Activated T-helper 2 cell treated with anti-CD3 and anti-CD28 coated beads, Interferon-gamma antibody, Interleukin-2, Interleukin-4, amounts not matched to agents 10 μg/mL and 5 μg/mL and 100 μg/mL, durations not matched to agents 14 hours and 24 hours and 36 hours (primary cell): ENCODE measurements at regions not wholly inside any gene's neighbourhood (a gene's known extent, or its start where the extent isn't known, plus 50 kb on each side); places are given as distances from the start of the nearest gene placed in this dataset.
"Not testable (repeated sequence)": the region's sequence is repeated elsewhere in the genome, so short reads cannot be mapped to it uniquely, and the experiment has no call there.

Experiments
- DNase-seq: peaks from one replicate; pipeline ENCODE4 v3.0.0; 2021; ENCODE audit warnings: low spot score
- H3K27ac Mint-ChIP-seq: one replicate; pipeline ENCODE4 v1.8.0; 2021; ENCODE audit warnings: mixed read lengths
- H3K27me3 Mint-ChIP-seq: one replicate; pipeline ENCODE4 v1.8.0; 2021; ENCODE audit warnings: low read depth, mixed read lengths
- H3K36me3 Mint-ChIP-seq: one replicate; pipeline ENCODE4 v1.8.0; 2021; ENCODE audit warnings: low read depth, mixed read lengths
- H3K4me1 Mint-ChIP-seq: one replicate; pipeline ENCODE4 v1.8.0; 2021; ENCODE audit warnings: low read depth, mixed read lengths
- H3K4me3 Mint-ChIP-seq: one replicate; pipeline ENCODE4 v1.8.0; 2021; ENCODE audit warnings: low read depth, mild to moderate bottlenecking, moderate library complexity, mixed read lengths
- H3K9me3 Mint-ChIP-seq: one replicate; pipeline ENCODE4 v1.8.0; 2021; ENCODE audit warnings: mixed read lengths
- intact Hi-C: fragments of 100-400 bp; cut with micrococcal nuclease; formaldehyde crosslinking; loops from one replicate; pipeline ENCODE4 v1.15.1; 2023

DNA sequence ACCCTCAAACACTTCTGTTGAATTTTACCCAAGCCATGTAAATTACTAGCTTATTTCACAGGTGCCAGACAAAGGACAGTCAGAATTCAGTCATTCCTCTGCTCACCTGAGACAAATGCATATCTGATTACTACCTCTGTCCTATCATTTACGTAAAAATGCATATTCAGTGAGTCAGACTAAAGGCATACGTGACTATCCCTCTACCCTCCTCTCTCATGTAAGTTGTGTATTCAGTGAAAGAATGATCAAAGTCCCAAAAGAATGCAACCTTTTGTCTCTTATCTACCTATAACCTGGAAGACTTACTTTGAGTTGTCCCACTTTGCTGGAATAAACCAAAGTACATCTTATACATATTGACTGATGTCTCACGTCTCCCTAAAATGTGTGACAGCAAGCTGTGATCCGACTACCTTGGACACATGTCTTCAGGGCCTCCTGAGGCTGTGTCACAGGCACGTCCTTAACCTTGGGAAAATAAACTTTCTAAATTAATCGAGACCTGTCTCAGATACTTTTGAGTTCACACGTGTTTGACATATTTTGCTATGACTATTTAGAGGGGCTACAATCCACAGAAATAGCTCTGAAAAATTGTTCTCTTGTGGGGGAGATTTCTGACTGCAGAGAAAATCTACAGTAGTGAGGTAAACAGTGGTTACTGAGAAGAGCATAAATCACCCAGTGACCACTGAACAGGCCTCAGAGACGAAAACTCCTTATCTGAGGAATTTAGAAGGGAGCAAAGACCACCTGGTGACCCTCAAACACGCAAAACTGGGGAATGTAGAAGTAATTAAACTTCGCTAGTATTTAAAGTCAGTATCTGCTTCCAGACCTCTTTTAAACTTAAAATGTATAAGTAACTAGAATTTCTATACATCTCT lies 1575.8 kb downstream of the STIM2 start:
- H3K4me3 Mint-ChIP-seq: no peak overlapping the region
- DNase-seq: no peak
- H3K36me3 Mint-ChIP-seq: no peaks in the 10 kb centered on the region
- no peak overlapping the region for H3K27ac Mint-ChIP-seq
- H3K27me3 Mint-ChIP-seq: no peaks in the 10 kb centered on the region
- H3K4me1 Mint-ChIP-seq: no peaks in the 10 kb centered on the region
- peaks cover 38% of the 10 kb centered on the region for H3K9me3 Mint-ChIP-seq
- intact Hi-C loops: no loop called here

DNA sequence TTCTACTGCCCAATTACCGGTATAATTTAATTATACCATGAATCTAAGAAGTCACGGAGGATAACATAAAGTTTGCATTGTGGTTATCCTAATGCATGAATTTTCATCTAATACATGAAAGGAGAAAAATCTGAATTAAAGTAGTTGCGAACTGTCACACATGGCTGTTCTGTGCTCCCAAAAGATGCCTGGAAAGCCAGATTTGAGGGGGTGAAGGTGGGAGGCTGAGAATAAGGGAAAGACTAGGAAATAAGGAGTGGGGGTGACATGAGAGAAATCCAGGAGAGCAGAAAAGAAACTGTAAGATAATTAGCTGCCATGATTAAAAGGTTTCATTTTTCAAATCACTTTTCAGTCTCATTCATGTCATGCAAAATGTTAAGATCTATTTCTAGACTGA lies 1582.7 kb downstream of the STIM2 start:
- H3K27ac Mint-ChIP-seq: no peak overlapping the region
- intact Hi-C loops: no loop called here

DNA sequence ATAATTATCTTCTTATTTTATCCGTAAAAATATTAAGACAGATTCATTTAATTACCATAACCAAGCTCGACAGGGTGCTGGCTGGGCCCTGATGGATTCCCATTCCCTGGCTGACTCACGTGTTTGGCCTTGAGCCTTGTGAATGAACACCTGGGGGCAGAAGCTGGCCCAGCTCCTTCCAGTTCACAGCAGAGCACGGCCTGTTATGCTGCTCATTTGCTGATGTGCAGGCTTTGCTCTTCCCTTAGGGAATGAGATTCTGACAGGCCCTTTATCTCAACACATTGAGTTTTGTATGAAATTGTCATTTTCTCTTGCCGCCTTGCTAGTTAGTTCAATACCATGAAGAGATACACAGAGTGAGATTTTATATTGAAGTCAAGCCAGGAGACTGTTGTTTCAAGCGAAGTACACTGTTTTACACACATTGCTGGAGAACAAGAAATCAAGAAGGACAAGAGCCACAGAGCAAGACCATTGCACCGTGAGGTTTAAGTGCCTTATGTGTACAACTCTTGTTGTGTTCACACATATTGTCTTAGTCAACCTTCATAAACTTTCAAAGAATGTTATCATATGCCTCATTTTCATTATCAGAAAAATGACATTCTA lies 1583.3 kb downstream of the STIM2 start:
- Mint-ChIP-seq H3K36me3 (no peaks in the 10 kb centered on the region), H3K27ac (no peak overlapping the region), H3K27me3 (no peaks in the 10 kb centered on the region), H3K9me3 (peaks cover 30% of the 10 kb centered on the region), H3K4me1 (no peaks in the 10 kb centered on the region), H3K4me3 (no peak overlapping the region)
- no peak for DNase-seq
- intact Hi-C loops: no loop called here

More for the DNA sequence above, 1582.7 kb downstream of the STIM2 start:
- Mint-ChIP-seq H3K9me3 (peaks cover 29% of the 10 kb centered on the region), H3K36me3 (no peaks in the 10 kb centered on the region), H3K4me1 (no peaks in the 10 kb centered on the region), H3K4me3 (no peak overlapping the region), H3K27me3 (no peaks in the 10 kb centered on the region)
- DNase-seq: no peak

DNA sequence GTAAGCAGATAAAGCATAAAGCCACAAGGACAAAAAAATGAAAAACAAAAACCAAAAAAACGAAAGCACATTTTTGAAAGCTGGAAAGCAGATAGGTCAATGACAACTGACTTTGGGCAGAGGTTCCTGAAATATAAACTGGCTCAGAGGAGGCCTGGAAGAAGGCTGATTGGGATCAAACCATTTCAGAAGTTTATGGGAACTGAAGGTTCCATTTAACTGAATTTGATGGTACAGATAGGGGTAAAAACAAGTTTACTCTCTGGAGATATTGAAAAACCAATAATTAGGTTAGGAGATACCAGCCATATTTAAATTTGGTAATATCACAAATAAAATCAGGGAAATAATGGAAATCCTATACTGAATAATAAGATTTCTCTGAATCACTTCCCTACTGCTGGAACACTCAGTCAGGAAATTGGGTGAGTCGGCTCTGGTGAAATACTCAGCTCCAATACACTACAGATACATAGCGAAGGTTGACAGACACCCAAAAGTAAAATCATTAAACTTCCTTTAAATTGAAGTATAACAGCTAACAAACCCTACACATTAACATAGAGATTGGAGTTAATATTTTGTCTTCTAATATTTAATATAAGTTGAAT lies 1584.3 kb downstream of the STIM2 start:
- intact Hi-C loops: no loop called here
- DNase-seq: no peak
- peaks cover 30% of the 10 kb centered on the region for H3K9me3 Mint-ChIP-seq
- H3K27me3 Mint-ChIP-seq: no peaks in the 10 kb centered on the region
- H3K27ac Mint-ChIP-seq: no peak overlapping the region
- no peak overlapping the region for H3K4me3 Mint-ChIP-seq
- H3K4me1 Mint-ChIP-seq: no peaks in the 10 kb centered on the region
- no peaks in the 10 kb centered on the region for H3K36me3 Mint-ChIP-seq

DNA sequence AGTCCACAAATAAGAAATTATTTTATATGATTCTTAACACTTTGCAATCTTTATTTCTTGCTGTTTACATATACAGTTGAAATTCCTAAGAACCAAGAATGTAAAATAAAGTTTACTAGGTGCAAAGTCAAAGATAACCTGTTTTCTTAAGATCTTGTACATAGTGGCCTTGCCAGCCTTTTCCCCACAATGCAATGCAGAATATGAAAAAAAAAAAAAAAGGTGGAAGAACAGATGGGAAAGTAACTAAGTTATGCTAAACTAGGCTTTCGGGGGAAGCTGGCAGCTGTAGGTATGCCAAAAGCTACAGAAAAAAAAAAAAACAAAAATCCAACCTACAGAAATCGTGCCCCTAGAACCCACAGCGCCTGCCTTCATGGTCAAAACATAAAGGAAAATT lies 1588.4 kb downstream of the STIM2 start:
- H3K27me3 Mint-ChIP-seq: no peaks in the 10 kb centered on the region
- intact Hi-C loops: no loop called here
- H3K27ac Mint-ChIP-seq: no peak overlapping the region
- DNase-seq: no peak
- no peaks in the 10 kb centered on the region for H3K4me1 Mint-ChIP-seq
- H3K4me3 Mint-ChIP-seq: no peak overlapping the region
- H3K9me3 Mint-ChIP-seq: peaks cover 26% of the 10 kb centered on the region
- no peaks in the 10 kb centered on the region for H3K36me3 Mint-ChIP-seq

DNA sequence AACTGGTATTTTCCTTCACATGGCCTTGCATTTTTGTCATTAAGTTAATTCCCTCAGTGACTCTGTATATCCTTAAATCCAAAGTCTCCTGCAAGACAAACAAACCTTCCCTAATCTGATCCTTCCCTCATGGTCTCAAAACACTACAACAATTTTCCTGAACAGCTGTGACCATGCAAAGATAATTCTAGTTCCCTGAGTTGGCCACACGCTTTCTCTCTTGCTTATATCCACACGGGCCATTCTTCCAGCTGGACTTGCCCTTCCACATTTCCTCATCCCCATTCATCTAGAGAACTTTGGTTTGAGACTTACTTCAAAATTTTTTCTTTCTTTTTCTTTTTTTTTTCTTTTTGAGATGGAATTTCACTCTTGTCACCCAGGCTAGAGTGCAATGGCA lies 1590.7 kb downstream of the STIM2 start:
- H3K27me3 Mint-ChIP-seq: no peaks in the 10 kb centered on the region
- no peak for DNase-seq

DNA sequence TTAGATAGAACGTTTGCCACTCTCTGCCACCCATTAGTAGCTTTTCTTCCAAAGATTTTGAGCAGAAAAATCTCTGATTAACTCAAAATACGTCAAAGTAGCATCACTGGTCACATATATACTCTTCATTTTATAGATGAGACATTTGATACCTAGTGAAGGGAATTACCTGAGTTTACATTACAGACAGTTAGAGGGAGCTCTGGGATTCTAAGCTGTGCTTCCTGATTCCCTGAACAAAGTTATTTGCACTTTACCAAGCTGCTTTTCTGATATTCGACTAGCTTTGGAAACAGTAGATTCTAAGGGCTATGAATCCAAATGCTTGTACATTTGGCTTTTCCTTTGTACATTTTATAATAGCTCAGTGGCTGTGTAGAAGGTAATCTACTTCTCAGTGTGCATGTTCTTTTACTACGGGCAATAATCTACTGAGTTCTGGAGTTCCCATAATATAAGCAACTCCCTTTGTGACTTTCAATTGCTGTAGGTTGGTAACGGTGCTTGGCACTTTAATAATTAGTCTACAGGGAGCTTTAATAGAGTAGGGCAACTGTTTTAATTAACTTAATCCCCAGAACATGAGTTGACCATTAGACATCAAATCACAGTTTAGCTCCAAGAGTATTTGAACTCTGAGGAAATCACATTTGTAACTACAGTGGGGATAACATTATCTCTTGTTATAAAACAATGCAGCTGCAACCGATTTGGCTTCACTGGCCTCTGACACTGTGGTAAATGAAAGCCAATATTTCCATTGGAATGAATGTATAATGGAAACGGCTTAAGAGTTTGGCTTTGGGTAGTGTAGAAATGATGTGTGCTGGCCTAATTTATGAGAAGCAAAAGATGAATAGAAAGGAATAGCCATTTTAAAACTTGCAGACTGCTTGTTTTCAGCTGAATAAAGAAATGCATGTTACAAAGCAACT lies 1602.4 kb downstream of the STIM2 start:
- no peak for DNase-seq
- no peak overlapping the region for H3K27ac Mint-ChIP-seq
- intact Hi-C loops: no loop called here
- H3K9me3 Mint-ChIP-seq: peaks cover 14% of the 10 kb centered on the region
- no peaks in the 10 kb centered on the region for H3K36me3 Mint-ChIP-seq
- H3K27me3 Mint-ChIP-seq: no peaks in the 10 kb centered on the region
- H3K4me3 Mint-ChIP-seq: no peak overlapping the region
- H3K4me1 Mint-ChIP-seq: no peaks in the 10 kb centered on the region

More for the DNA sequence above, 1590.7 kb downstream of the STIM2 start:
- Mint-ChIP-seq H3K9me3 (peaks cover 42% of the 10 kb centered on the region), H3K36me3 (no peaks in the 10 kb centered on the region), H3K4me1 (no peaks in the 10 kb centered on the region), H3K4me3 (no peak overlapping the region), H3K27ac (no peak overlapping the region)
- intact Hi-C loops: no loop called here

DNA sequence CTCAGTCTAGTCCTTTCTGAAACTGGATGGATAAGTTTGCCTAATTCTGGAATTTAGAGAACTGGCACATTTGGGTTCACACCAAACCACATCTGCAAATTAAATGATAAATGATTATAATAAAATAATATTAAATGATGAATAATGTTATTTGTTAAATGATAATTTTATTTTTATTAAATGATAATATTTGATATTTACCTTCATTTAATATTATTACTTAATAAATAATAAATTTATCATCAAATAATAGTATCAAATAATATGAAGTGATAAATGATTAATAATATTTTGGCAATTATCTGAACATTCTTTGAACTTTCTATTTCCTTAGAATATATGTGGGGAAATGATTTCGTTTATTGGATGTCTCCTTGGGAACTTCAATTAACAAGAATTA lies 1604.2 kb downstream of the STIM2 start:
- intact Hi-C loops: no loop called here
- H3K36me3 Mint-ChIP-seq: no peaks in the 10 kb centered on the region
- peaks cover 14% of the 10 kb centered on the region for H3K9me3 Mint-ChIP-seq
- no peak for DNase-seq
- H3K27ac Mint-ChIP-seq: no peak overlapping the region
- no peaks in the 10 kb centered on the region for H3K27me3 Mint-ChIP-seq
- no peak overlapping the region for H3K4me3 Mint-ChIP-seq
- no peaks in the 10 kb centered on the region for H3K4me1 Mint-ChIP-seq

DNA sequence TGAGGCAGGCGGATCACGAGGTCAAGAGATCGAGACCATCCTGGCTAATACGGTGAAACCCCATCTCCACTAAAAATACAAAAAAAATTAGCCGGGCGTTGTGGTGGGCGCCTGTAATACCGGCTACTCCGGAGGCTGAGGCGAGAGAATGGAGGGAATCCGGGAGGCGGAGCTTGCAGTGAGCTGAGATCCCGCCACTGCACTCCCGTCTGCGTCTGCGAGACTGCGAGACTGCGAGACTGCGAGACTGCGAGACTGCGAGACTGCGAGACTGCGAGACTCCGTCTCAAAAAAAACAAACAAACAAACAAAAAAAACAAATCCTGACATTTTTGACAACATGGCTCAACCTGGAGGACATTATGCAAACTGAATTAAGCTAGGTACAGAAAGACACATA lies 1606.2 kb downstream of the STIM2 start:
- H3K27me3 Mint-ChIP-seq, H3K27ac Mint-ChIP-seq, H3K4me3 Mint-ChIP-seq, H3K36me3 Mint-ChIP-seq, intact Hi-C loops, H3K4me1 Mint-ChIP-seq, DNase-seq: not testable (repeated sequence)
- H3K9me3 Mint-ChIP-seq: peaks cover 12% of the 10 kb centered on the region

DNA sequence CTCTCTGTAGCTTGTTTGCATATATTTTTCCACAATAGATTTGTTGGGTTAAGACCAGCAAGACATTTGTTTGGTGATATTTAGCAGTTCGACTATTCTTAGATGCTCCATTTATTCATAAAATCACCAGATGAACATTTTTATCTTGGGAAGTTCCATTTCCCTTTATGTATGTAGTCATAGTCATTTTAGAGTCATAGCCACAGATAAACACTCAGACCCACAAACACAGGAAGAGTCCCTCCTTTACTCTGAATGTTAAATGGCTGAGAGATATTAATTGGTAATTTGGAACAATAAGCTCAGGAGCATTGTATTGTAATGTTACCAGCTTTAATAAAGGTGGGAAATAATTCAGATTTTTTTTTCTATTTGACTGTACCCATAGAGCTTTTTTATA lies 1608.7 kb downstream of the STIM2 start:
- no peak for DNase-seq
- Mint-ChIP-seq H3K36me3 (no peaks in the 10 kb centered on the region), H3K27me3 (no peaks in the 10 kb centered on the region), H3K27ac (no peak overlapping the region), H3K9me3 (peaks cover 16% of the 10 kb centered on the region), H3K4me3 (no peak overlapping the region), H3K4me1 (no peaks in the 10 kb centered on the region)
- intact Hi-C loops: no loop called here

DNA sequence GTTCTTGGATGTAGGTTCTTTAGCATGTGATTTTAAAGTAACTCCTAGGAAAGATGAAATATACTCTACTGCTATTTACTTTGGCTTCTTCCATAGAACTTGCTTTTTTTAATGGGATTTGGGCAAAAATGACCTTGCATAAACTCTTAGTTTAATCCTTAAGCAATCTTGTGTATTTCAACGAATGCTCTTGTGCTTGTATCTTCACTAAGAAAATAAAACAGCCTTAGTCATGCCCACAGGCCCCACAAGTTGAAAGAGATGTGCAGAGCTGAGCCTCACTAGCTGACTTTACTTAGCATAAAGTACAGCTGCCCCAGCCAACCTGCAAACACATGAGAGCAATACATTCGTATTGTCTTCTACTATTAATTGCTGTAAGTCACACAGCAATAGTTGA lies 1609.2 kb downstream of the STIM2 start:
- no peak overlapping the region for H3K27ac Mint-ChIP-seq
- no peak overlapping the region for H3K4me3 Mint-ChIP-seq
- H3K9me3 Mint-ChIP-seq: peaks cover 17% of the 10 kb centered on the region
- H3K4me1 Mint-ChIP-seq: no peaks in the 10 kb centered on the region
- intact Hi-C loops: no loop called here
- no peak for DNase-seq
- no peaks in the 10 kb centered on the region for H3K36me3 Mint-ChIP-seq
- H3K27me3 Mint-ChIP-seq: no peaks in the 10 kb centered on the region

DNA sequence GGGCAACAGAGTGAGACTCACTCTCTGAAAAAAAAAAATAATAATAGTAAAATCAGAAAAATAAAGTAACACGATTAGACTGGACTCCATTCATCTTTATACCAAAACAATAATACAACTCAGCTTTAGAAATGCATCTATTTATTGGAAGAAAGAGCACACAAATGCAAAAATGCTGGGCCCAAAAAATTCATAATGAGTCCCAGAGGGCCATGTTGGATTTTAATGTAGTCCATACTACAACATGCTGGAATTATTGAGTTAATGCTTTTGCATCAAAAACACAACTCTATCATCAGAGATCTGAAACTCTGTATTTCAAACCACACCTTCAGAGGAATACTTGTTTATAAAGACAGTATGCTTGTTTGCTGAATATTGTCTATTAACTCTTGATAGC lies 1614.7 kb downstream of the STIM2 start:
- no peak for DNase-seq
- Mint-ChIP-seq H3K4me3 (no peak overlapping the region), H3K36me3 (no peaks in the 10 kb centered on the region), H3K9me3 (peaks cover 9% of the 10 kb centered on the region), H3K27ac (no peak overlapping the region), H3K4me1 (no peaks in the 10 kb centered on the region), H3K27me3 (no peaks in the 10 kb centered on the region)
- intact Hi-C loops: no loop called here
